Left forelimb (tissue), 1 donor: ENCODE measurements at regions not wholly inside any gene's neighbourhood (a gene's known extent, or its start where the extent isn't known, plus 50 kb on each side); places are given as distances from the start of the nearest gene placed in this dataset.

Experiments
- DNase-seq: peaks from one replicate; pipeline ENCODE4 v3.0.0-alpha.2; 2018; ENCODE audit warnings: low spot score

DNA sequence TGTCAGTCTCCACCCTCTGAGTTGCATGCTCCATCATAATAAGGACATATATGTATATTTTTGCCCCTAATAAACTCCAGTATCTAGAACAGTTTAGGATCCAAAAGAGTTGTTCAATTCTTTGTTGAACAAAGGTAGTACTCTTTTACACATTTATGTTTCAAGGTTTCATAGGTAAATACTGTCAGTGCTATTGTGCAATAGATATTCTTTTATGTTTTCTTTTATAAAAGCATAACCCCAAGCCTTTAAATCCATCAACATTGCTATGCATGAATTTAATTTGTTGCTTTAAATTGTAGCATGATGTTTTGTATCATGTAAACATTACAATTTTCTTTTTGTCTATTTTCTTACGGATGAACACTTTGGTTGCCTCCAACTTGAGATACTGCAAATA is 469.7 kb upstream of the COBL start:
- DNase-seq, result no peak

DNA sequence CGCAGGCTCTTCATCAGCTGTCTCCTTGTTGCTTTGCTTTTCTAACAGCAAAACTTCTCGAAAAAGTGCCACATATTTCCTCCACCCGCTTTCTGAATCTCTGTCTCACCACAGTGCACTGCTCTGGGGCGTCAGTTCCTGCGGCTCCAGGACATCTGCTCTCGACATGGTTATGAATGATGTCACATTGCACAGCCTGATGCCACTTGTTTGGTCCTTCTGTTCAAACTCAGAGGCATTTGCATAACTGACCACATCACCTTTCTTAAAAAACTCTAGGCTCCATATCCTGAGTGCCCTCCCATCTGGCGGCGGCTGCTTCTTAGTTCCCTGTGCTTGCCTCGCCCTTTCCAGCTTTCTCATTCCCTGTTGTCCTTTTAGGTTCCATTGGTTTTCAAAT is 469.3 kb upstream of the COBL start:
- DNase-seq, result no peak

- no peak for DNase-seq
Measured at GRCh38 chr7:51785171-51785570, 468.6 kb upstream of the COBL start.

GRCh38 chr7:51783241-51783640 is 466.6 kb upstream of the COBL start:
- no peak for DNase-seq

DNA sequence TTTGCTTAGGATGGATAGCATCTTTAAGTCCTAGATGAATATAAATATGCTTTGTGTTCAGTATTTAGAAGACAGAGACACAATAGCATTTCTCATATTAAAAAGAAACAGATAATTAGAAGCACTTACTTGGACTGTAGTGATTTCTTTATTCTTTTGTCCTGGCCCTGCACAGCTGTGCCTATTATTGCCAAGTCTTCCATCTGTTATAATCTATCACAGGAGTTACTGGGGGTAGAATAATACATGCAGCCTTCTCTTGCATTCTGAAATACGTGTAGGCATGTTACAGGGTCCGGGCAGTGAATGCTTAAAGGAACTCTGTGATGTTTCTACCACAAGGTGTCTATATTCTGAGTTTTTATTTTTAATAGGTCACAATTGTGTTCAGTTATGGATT is 461.5 kb upstream of the COBL start:
- DNase-seq, result no peak

DNA sequence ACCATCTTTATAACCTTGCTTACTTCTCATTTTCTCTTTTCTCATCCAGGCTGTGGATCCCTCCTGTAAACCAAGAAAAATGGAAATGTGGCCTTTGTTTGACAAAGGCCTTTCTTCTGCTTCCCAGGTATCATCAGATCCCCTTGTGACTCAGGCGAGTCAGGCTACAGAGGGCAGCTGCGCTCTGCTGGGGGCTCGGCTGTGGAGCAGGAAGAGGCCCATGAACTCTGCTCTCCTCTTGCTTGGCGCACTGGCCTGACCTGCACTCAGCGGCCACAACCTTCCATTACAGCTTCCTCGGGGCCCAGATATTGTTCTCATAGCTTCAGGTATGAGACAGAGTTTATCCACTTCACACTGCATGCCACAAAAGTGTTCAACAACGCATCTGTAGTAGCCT is 457.6 kb upstream of the COBL start:
- no peak for DNase-seq

GRCh38 chr7:51772190-51772589 is 455.6 kb upstream of the COBL start:
- DNase-seq, result no peak

GRCh38 chr7:51764976-51765375 is 448.4 kb upstream of the COBL start:
- DNase-seq, result no peak

GRCh38 chr7:51759985-51760384 is 443.4 kb upstream of the COBL start:
- DNase-seq, result no peak

DNA sequence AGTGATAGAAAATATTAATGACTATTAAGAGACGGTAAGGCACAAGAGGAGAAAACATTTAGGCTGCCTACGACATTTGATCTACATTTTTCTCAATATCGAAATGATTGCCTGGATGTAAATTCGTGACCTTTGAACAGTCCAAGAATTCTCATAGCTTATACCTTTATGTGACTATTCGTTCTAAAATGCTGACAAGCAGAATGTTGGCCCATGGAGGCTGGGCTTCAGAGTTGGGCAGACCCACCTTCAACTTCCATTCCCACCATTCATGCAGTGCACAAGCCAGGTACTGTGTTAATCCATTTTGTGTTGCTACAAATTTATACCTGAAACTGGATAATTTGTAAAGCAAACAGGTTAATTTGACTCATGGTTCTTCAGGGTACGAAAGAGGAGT is 441.4 kb upstream of the COBL start:
- DNase-seq, result no peak

DNA sequence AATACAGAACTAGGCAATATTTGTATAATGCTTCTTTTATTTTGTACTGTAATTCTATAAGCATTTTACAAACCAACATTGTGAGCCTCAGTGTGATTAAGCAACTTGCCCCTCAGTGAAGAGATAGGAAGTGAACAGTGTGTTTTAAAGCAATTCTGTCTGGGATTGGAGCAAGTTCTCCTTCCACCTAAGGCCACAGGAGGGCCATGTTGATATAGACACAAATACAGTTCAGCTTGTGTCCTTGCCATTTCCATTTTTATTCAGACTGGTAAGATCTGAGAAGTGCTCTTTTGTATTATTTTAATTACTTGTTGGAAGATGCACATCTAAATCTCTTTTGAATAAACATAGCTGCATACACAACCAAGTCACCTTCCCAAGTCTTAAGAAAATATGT is 416.3 kb upstream of the COBL start:
- DNase-seq, result no peak

DNA sequence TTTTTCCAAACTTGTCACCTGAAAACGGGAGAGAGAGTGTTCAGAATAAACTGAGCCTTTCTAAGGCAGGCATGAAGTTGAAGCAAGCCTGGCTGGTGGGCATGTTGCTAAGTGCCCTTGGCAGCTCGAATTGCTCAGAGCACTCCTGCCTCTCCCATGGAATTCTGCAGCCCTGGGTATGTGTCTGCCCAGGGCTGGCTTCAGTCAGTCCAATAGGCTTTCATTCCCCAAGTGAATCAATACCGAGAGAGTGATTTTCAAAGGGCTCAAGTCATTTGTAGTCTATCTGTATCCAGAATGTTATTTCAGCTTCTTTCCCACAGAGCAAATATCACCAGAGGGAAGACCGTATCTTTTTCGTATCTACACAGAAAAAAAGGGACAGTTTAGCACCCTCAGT is 415.5 kb upstream of the COBL start:
- DNase-seq, result no peak

DNA sequence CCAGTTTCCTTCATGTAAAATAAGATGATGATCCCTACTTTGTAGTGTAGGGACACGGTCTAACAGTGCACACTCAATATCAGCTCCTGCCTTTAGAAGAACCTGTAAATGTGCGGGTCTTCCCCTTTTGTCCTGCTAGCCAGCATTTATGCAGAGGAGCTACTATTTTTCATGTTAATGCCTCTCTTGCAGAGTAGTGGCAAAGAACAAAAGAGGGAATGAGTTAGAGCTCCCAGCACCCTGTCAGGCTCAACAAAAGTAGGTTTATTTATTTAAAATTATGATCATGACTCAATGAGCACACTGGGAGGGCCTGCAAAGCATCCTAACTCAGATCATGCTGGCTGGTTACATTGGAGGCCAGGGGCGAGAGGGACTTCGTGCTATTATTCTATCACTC is 414.5 kb upstream of the COBL start:
- no peak for DNase-seq

- DNase-seq, result no peak
Measured at GRCh38 chr7:51727441-51727840, 410.8 kb upstream of the COBL start.

GRCh38 chr7:51706851-51707250 is 390.2 kb upstream of the COBL start:
- no peak for DNase-seq

DNA sequence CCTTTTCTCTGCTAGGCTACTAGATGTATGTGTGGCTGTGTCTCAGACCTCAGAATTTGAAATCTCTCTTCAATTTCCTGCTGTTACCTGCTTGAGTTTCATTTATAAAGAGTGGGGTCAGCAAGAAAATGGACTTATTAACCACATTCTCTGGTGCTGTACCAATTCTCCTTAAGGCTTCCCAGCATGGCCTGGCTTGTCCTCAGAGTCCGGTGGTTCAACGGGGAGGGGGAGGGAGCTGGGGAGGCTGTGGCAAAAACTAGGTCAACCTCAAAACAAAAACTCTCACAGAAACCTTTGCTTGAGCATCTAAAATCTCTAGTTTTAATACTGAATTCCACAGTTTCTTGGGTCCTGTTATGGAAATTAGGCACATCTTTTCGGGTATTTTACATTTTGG is 389.1 kb upstream of the COBL start:
- no peak for DNase-seq

DNA sequence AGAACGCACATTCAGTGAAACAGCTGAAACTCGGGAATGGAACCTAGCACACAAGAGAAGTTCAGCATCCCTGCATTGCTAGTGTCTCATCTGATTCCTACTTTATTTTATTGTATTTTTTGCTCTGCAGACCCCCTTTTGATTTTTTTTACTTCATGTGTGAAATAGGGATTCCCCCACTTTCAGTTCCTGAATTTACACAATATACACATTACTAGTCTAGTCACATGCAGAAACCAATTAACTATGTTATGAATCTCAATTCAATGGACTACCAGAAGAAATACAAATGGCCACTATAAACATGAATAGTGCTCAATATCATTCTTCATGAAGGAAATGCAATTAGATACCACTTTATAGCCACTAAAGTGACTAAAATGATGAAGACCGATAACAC is 386.1 kb upstream of the COBL start:
- DNase-seq, result no peak

DNA sequence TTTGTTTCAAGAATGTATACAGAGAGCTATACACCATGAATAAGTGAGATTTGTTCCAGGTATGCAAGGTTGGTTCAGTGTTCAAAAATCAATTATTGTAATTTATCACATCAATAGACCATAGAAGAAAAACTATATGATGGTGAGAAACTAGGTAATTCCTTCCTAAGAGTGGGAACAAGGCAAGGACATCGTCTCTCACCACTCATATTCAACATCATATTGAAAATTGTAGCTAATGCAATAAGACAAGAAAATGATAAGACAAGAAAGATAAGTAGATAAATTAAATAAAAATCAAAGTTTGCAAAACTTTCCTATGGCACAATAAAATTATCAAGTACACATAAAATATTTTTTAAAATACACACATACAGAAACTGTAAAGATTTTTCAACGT is 385.3 kb upstream of the COBL start:
- no peak for DNase-seq

- no peak for DNase-seq
Measured at GRCh38 chr7:51700593-51701215, 384.1 kb upstream of the COBL start.

GRCh38 chr7:51693258-51693657 is 376.6 kb upstream of the COBL start:
- DNase-seq, result no peak

DNA sequence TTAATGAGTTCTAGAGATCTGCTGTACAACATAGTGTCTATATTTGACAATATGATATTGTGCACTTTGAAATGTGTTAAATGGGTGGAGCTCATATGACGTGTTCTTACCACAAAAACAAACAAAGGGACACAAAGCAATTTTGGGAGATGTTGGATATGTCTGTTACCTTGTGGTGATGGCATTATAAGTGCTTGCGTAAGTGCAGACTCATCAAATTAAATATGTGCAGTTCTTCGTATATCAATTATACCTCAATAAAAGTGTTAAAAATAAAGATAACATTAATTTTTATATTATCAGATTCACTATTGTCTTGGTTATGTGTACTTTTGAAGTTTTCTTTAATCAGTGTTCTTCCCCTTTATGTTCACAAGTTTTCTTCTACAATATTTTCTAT is 372.9 kb upstream of the COBL start:
- DNase-seq, result no peak

DNA sequence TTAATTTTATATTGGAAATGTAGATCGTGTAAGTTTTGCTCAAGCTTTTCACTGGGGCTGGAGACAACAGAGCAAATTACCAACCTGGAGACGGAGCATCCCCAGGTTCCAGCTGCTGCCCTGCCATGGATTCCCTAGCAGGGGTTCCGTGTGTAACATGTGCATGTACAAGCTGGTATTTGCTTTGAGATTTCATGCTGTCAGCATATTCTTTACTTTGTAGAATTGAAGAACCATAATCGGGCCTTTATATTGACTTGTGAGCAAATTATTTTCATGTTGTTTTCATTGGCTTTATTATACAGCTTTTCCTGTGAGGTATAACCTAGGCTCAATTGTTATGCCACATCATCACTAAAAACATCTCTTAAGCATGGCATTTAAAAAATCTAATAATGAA is 369.2 kb upstream of the COBL start:
- no peak for DNase-seq

- DNase-seq, result no peak
Measured at GRCh38 chr7:51680594-51681399, 364.2 kb upstream of the COBL start.

GRCh38 chr7:51679358-51679757 is 362.7 kb upstream of the COBL start:
- no peak for DNase-seq
